Endodermal cell (in vitro differentiated cells): ENCODE measurements at regions not wholly inside any gene's neighbourhood (a gene's known extent, or its start where the extent isn't known, plus 50 kb on each side); places are given as distances from the start of the nearest gene placed in this dataset.

Source experiments
- DNase-seq: peaks from one replicate; pipeline ENCODE4 v3.0.0-alpha.2; 2017
- H3K27ac ChIP-seq: 2 replicates; pipeline ENCODE4 v1.5.1; 2013; ENCODE audit warnings: mild to moderate bottlenecking, low read depth, low read length, moderate library complexity
- H3K27me3 ChIP-seq: 2 replicates; pipeline ENCODE4 v1.6.1; 2013; ENCODE audit warnings: mild to moderate bottlenecking, low read length, moderate library complexity; ENCODE audit not compliant: insufficient read depth, control insufficient read depth, poor library complexity, severe bottlenecking
- H3K36me3 ChIP-seq: 2 replicates; pipeline ENCODE4 v1.7.0; 2013; ENCODE audit warnings: mild to moderate bottlenecking, low read length, moderate library complexity; ENCODE audit not compliant: control insufficient read depth, insufficient read depth
- H3K4me1 ChIP-seq: one replicate; pipeline ENCODE4 v1.7.0; 2013; ENCODE audit warnings: low read length; ENCODE audit not compliant: control insufficient read depth, insufficient read depth
- H3K4me3 ChIP-seq: 2 replicates; pipeline ENCODE4 v1.5.1; 2013; ENCODE audit warnings: mild to moderate bottlenecking, low read length, moderate library complexity
- H3K9ac ChIP-seq: 2 replicates; pipeline ENCODE4 v1.6.1; 2013; ENCODE audit warnings: mild to moderate bottlenecking, low read length, moderate library complexity; ENCODE audit not compliant: poor library complexity, severe bottlenecking; ENCODE audit errors: extremely low read depth
- H3K9me3 ChIP-seq: 2 replicates; pipeline ENCODE4 v1.6.1; 2013; ENCODE audit warnings: mild to moderate bottlenecking, low read length, moderate library complexity; ENCODE audit not compliant: control insufficient read depth
- H3K27ac Mint-ChIP-seq: 2 replicates; pipeline ENCODE4 v1.8.0; 2020; ENCODE audit warnings: mixed read lengths
- H3K27me3 Mint-ChIP-seq: 2 replicates; pipeline ENCODE4 v1.8.0; 2021; ENCODE audit warnings: mild to moderate bottlenecking, mixed read lengths; ENCODE audit not compliant: insufficient read depth
- H3K36me3 Mint-ChIP-seq: 2 replicates; pipeline ENCODE4 v1.8.0; 2020; ENCODE audit warnings: low read depth, mixed read lengths
- H3K4me1 Mint-ChIP-seq: 2 replicates; pipeline ENCODE4 v1.8.0; 2020; ENCODE audit warnings: mixed read lengths
- H3K4me3 Mint-ChIP-seq: 2 replicates; pipeline ENCODE4 v1.8.0; 2020; ENCODE audit warnings: mild to moderate bottlenecking, moderate library complexity, mixed read lengths
- H3K9me3 Mint-ChIP-seq: 2 replicates; pipeline ENCODE4 v1.8.0; 2020; ENCODE audit warnings: mild to moderate bottlenecking, mixed read lengths
- CTCF ChIP-seq: fragments of 200-600 bp; sonication (generic); conservative IDR thresholded peaks from 2 replicates; pipeline ENCODE4 v1.5.0; 2021; ENCODE audit warnings: antibody characterized with exemption, mild to moderate bottlenecking
- WGBS, 2 experiments: methylation state at CpG; one replicate each; pipeline versions ENCODE4 v1.1.5 to v1.1.7; 2013; ENCODE audit warnings: missing lambda C conversion rate in 2 of 2, mixed read lengths in 1 of 2; ENCODE audit not compliant: insufficient coverage in 1 of 2, insufficient read length in 1 of 2; 5-methylcytosine and 5-hydroxymethylcytosine counted together

- no peak overlapping the region for H3K4me3 Mint-ChIP-seq
- H3K36me3 ChIP-seq = no peaks in the 10 kb centered on the region
- no peak overlapping the region for H3K27ac Mint-ChIP-seq
- no peaks in the 10 kb centered on the region for H3K27me3 ChIP-seq
- H3K36me3 Mint-ChIP-seq = no peaks in the 10 kb centered on the region
- no peak overlapping the region for H3K27ac ChIP-seq
- no peak overlapping the region for H3K9ac ChIP-seq
- TF ChIP-seq CTCF = no peak
- DNase-seq = no peak
- WGBS, 2 experiments = 100% methylated on average over 1 to 2 of the region's 2 CpGs
- H3K27me3 Mint-ChIP-seq = no peaks in the 10 kb centered on the region
- H3K4me1 ChIP-seq = no peaks in the 10 kb centered on the region
- H3K4me1 Mint-ChIP-seq = peaks cover 2% of the 10 kb centered on the region
- H3K4me3 ChIP-seq = no peak overlapping the region
- no peaks in the 10 kb centered on the region for H3K9me3 ChIP-seq
- no peaks in the 10 kb centered on the region for H3K9me3 Mint-ChIP-seq
These were observed 264.0 kb upstream of the DPYD start for GRCh38 chr1:98184856-98185255.

DNA sequence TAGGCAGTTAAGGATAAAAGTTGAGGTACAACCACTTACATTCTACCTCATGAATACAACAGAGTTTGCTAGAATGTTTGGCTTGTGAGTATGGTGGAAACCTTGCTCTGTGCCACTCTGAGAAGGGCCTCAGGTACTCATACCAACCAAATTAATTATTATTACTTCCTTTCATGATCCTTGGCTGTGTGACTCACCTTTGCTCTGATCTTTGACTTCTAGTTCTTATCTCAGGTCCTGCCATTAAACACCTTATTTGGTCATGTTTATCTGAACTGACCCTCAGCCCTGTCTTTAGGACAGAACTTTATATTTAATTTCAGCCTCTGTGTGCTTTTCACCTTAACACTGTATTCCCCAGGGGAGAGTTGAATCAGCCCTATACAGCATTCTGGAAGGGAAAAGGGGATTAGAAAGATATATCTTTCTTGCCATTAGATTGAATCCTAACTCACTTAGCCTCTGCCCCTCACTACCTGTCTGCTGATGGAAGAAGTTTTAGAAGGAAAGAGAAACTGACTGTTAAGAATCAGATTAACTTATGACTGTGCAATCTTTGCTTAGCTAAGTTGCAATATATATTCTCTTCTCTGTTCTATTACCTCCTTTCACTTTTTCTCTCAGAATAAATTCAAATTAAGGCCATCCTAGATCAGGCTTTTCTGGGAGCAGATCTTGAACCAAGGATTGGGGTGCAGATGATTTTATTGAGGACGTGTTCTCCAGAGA, 260.4 kb upstream of the DPYD start:
- Histone ChIP-seq H3K4me1 (no peaks in the 10 kb centered on the region), H3K4me3 (no peak overlapping the region), H3K36me3 (no peaks in the 10 kb centered on the region), H3K27ac (no peak overlapping the region), H3K27me3 (no peaks in the 10 kb centered on the region), H3K9me3 (no peaks in the 10 kb centered on the region), H3K9ac (no peak overlapping the region)
- Mint-ChIP-seq H3K36me3 (no peaks in the 10 kb centered on the region), H3K4me3 (no peak overlapping the region), H3K27me3 (no peaks in the 10 kb centered on the region), H3K27ac (no peak overlapping the region), H3K9me3 (no peaks in the 10 kb centered on the region), H3K4me1 (no peaks in the 10 kb centered on the region)
- DNase-seq = no peak
- WGBS, 2 experiments = 97% methylated on average over 1 of the region's 1 CpG; no CpG with 5 or more reads in 1 of the 2 experiments
- no peak for TF ChIP-seq CTCF

DNA sequence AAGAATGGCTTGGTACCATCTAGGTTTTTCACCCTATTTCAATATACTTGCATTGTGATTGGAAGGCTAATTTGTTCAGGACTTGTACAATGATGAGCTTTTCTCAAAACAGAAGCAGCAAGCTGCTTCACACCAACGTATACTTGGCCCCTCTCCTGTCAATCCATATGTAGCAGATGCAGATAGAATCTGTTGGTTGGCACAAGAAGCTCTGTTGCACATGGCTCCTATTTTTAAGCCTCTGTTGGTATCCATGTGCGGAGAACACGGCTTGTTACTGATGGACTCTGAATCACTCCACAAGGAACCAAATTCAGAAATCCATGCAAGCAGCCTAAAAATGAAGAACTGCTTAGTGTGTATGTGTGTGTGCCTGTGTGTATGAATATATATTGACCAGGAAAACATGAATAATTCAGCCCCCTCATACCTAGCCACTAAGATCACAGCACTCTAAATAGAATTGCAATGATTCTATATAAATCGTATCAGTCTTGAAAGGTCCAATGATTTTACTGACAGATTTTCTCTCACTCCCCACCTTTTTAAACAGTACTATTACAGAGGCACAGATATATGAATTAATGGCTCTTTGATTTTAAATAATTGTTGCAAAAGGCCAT, 258.4 kb upstream of the DPYD start:
- H3K27me3 ChIP-seq = no peaks in the 10 kb centered on the region
- H3K27me3 Mint-ChIP-seq = no peaks in the 10 kb centered on the region
- no peak overlapping the region for H3K27ac ChIP-seq
- no peaks in the 10 kb centered on the region for H3K9me3 ChIP-seq
- H3K9me3 Mint-ChIP-seq = no peaks in the 10 kb centered on the region
- no peak overlapping the region for H3K4me3 ChIP-seq
- H3K27ac Mint-ChIP-seq = no peak overlapping the region
- no peaks in the 10 kb centered on the region for H3K36me3 ChIP-seq
- no peak for DNase-seq
- 82 to 96% methylated on average over 1 to 4 of the region's 4 CpGs for WGBS, 2 experiments
- no peaks in the 10 kb centered on the region for H3K4me1 Mint-ChIP-seq
- TF ChIP-seq CTCF = no peak
- no peak overlapping the region for H3K9ac ChIP-seq
- H3K4me3 Mint-ChIP-seq = no peak overlapping the region
- no peaks in the 10 kb centered on the region for H3K4me1 ChIP-seq
- H3K36me3 Mint-ChIP-seq = no peaks in the 10 kb centered on the region
